ENCODE measurements at regions not wholly inside any gene's neighbourhood (a gene's known extent, or its start where the extent isn't known, plus 50 kb on each side); places are given as distances from the start of the nearest gene placed in this dataset.

DNA sequence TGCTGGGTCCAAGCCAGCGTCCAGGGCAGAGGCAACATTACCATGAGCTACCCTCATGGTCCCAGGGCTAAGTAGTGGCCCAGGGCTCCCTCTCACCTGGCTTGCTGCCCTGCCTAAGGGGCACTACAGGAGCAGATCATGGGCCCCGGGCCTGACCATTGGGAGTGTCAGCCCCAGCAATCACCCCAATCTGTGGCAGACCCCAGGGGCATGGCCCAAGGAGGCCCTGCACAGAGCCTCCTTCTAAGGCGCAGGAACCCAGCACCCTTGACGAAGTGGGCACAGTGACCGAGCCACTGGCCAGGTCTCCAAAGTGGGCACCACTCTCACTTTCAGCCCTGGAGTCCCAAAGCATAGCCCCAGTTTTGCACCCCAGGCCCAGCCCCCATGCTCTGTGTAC lies 667.1 kb downstream of the SH3BGRL start:
- TF ChIP-seq JUN (IDR thresholded peaks at IDR 0.05; ENCODE audit: borderline replicate concordance, low read depth, low read length), result no peak
- no peak for TF ChIP-seq JUN (CRISPR knock-in tag; IDR thresholded peaks at IDR 0.05; ENCODE audit: borderline replicate concordance)
- no peak for TF ChIP-seq EZH2 (IDR thresholded peaks at IDR 0.05; ENCODE audit: borderline replicate concordance, low read depth, low read length)
- TF ChIP-seq, protein P1, sequence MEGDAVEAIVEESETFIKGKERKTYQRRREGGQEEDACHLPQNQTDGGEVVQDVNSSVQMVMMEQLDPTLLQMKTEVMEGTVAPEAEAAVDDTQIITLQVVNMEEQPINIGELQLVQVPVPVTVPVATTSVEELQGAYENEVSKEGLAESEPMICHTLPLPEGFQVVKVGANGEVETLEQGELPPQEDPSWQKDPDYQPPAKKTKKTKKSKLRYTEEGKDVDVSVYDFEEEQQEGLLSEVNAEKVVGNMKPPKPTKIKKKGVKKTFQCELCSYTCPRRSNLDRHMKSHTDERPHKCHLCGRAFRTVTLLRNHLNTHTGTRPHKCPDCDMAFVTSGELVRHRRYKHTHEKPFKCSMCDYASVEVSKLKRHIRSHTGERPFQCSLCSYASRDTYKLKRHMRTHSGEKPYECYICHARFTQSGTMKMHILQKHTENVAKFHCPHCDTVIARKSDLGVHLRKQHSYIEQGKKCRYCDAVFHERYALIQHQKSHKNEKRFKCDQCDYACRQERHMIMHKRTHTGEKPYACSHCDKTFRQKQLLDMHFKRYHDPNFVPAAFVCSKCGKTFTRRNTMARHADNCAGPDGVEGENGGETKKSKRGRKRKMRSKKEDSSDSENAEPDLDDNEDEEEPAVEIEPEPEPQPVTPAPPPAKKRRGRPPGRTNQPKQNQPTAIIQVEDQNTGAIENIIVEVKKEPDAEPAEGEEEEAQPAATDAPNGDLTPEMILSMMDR (IDR thresholded peaks at IDR 0.05 in 2 of 3, conservative IDR thresholded peaks at IDR 0.05 in 1 of 3; ENCODE audit: insufficient read depth in 2 of 3, low read depth in 1 of 3, low read length in 3 of 3), result no peak
- no peak for TF ChIP-seq POLR2AphosphoS5 (IDR thresholded peaks at IDR 0.05; ENCODE audit: control insufficient read depth, insufficient read depth, low read depth, low read length)
- TF ChIP-seq ERF (CRISPR knock-in tag; IDR thresholded peaks at IDR 0.05), result no peak
- no peak for TF ChIP-seq SOX6 (IDR thresholded peaks at IDR 0.05)
- TF ChIP-seq, protein P2, sequence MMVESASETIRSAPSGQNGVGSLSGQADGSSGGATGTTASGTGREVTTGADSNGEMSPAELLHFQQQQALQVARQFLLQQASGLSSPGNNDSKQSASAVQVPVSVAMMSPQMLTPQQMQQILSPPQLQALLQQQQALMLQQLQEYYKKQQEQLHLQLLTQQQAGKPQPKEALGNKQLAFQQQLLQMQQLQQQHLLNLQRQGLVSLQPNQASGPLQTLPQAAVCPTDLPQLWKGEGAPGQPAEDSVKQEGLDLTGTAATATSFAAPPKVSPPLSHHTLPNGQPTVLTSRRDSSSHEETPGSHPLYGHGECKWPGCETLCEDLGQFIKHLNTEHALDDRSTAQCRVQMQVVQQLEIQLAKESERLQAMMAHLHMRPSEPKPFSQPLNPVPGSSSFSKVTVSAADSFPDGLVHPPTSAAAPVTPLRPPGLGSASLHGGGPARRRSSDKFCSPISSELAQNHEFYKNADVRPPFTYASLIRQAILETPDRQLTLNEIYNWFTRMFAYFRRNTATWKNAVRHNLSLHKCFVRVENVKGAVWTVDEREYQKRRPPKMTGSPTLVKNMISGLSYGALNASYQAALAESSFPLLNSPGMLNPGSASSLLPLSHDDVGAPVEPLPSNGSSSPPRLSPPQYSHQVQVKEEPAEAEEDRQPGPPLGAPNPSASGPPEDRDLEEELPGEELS (CRISPR knock-in tag; IDR thresholded peaks at IDR 0.05; ENCODE audit: borderline replicate concordance), result no peak

All from K562 (cell line).